WERI-Rb-1 (cell line): ENCODE measurements at regions not wholly inside any gene's neighbourhood (a gene's known extent, or its start where the extent isn't known, plus 50 kb on each side); places are given as distances from the start of the nearest gene placed in this dataset.

ENCODE experiments used
- DNase-seq: peaks from one replicate; pipeline ENCODE4 v3.0.0-alpha.2; 2020
- H3K27ac ChIP-seq: fragments of 250-450 bp; sonication (Bioruptor Pico); 2 replicates; pipeline ENCODE4 v1.5.1; 2020; ENCODE audit warnings: mild to moderate bottlenecking, moderate library complexity
- H3K27me3 ChIP-seq: fragments of 250-450 bp; sonication (Bioruptor Pico); 2 replicates; pipeline ENCODE4 v1.5.1; 2021; ENCODE audit warnings: mild to moderate bottlenecking, low read depth, moderate library complexity; ENCODE audit not compliant: insufficient read depth, severe bottlenecking
- H3K36me3 ChIP-seq: fragments of 250-450 bp; sonication (Bioruptor Pico); 2 replicates; pipeline ENCODE4 v1.5.1; 2020; ENCODE audit warnings: mild to moderate bottlenecking, moderate library complexity
- H3K4me3 ChIP-seq: 2 replicates; pipeline ENCODE4 v1.5.1; 2011; ENCODE audit warnings: low read depth, mild to moderate bottlenecking, control low read depth, low read length
- H3K9me3 ChIP-seq: fragments of 250-450 bp; sonication (Bioruptor Pico); 2 replicates; pipeline ENCODE4 v1.5.1; 2021; ENCODE audit warnings: mild to moderate bottlenecking, moderate library complexity; ENCODE audit not compliant: severe bottlenecking
- CTCF ChIP-seq: IDR thresholded peaks from 2 replicates; pipeline ENCODE4 v1.5.1; 2011; ENCODE audit warnings: low read depth, mild to moderate bottlenecking, control low read depth, inconsistent platforms, low read length

DNA sequence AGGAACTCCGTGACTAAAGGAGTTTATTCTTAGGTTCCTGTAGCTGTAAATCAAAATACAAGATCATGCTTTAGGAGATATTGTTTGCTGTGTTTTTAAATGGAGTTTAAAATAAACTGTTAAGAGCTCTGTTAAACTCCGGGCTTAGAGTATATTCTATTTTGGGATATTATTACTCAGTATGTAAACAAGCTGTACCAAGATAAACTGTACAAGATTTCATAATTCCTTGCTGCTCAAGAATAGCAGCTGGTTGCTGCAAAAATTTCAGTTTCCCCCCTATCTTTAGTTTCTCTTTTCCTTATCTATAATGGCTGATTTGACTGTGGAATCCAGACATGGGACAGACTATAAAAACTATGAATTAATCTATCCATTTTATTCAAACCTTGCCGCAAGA is 215.7 kb downstream of the HTR7 start:
- H3K27ac ChIP-seq = no peak overlapping the region
- no peak for DNase-seq
- H3K27me3 ChIP-seq = no peaks in the 10 kb centered on the region
- no peaks in the 10 kb centered on the region for H3K36me3 ChIP-seq
- peaks cover 3% of the 10 kb centered on the region for H3K9me3 ChIP-seq
- TF ChIP-seq CTCF = no peak
- H3K4me3 ChIP-seq = no peak overlapping the region

GRCh38 chr10:90642650-90643049 is 215.2 kb downstream of the HTR7 start:
- Histone ChIP-seq H3K4me3 (no peak overlapping the region), H3K27me3 (no peaks in the 10 kb centered on the region), H3K27ac (no peak overlapping the region), H3K36me3 (no peaks in the 10 kb centered on the region), H3K9me3 (peaks cover 3% of the 10 kb centered on the region)
- TF ChIP-seq CTCF = no peak
- DNase-seq = no peak

- no peak for DNase-seq
- Histone ChIP-seq H3K9me3 (peaks cover 3% of the 10 kb centered on the region), H3K36me3 (no peaks in the 10 kb centered on the region), H3K4me3 (no peak overlapping the region), H3K27ac (no peak overlapping the region), H3K27me3 (no peaks in the 10 kb centered on the region)
- no peak for TF ChIP-seq CTCF
Observed at GRCh38 chr10:90644165-90644564, 213.7 kb downstream of the HTR7 start.

- H3K4me3 ChIP-seq = no peak overlapping the region
- DNase-seq = no peak
Observed at GRCh38 chr10:90650858-90651257, 207.0 kb downstream of the HTR7 start.

GRCh38 chr10:90652519-90652918 is 205.3 kb downstream of the HTR7 start:
- no peaks in the 10 kb centered on the region for H3K9me3 ChIP-seq
- no peaks in the 10 kb centered on the region for H3K36me3 ChIP-seq
- no peaks in the 10 kb centered on the region for H3K27me3 ChIP-seq
- H3K4me3 ChIP-seq = no peak overlapping the region
- peak overlapping the region; percentile 39; the same call in 1 of the 2 replicates for H3K27ac ChIP-seq
- peak; percentile 56 for TF ChIP-seq CTCF
- peak; percentile 34 for DNase-seq

More at GRCh38 chr10:90650858-90651257, 207.0 kb downstream of the HTR7 start:
- H3K36me3 ChIP-seq = no peaks in the 10 kb centered on the region
- no peak for TF ChIP-seq CTCF
- no peak overlapping the region for H3K27ac ChIP-seq
- no peaks in the 10 kb centered on the region for H3K27me3 ChIP-seq
- peaks cover 3% of the 10 kb centered on the region for H3K9me3 ChIP-seq

- no peak overlapping the region for H3K27ac ChIP-seq
- H3K9me3 ChIP-seq = no peaks in the 10 kb centered on the region
- no peaks in the 10 kb centered on the region for H3K36me3 ChIP-seq
Observed at GRCh38 chr10:90658791-90659190, 199.0 kb downstream of the HTR7 start.

More at GRCh38 chr10:90658791-90659190, 199.0 kb downstream of the HTR7 start:
- no peak overlapping the region for H3K4me3 ChIP-seq
- no peak for DNase-seq
- TF ChIP-seq CTCF = peak; percentile 48
- H3K27me3 ChIP-seq = no peaks in the 10 kb centered on the region
